ENCODE measurements at regions not wholly inside any gene's neighbourhood (a gene's known extent, or its start where the extent isn't known, plus 50 kb on each side); places are given as distances from the start of the nearest gene placed in this dataset.

- DNase-seq, result no peak
Measured at GRCh38 chr5:40029711-40030495, 605.1 kb upstream of the DAB2 start.

- no peak for DNase-seq
Measured at GRCh38 chr5:40027400-40027799, 602.6 kb upstream of the DAB2 start.

- no peak for DNase-seq
Measured at GRCh38 chr5:40025586-40025985, 600.8 kb upstream of the DAB2 start.

- DNase-seq, result no peak
Measured at GRCh38 chr5:40022057-40022456, 597.3 kb upstream of the DAB2 start.

- no peak for DNase-seq
Measured at GRCh38 chr5:40021007-40021406, 596.2 kb upstream of the DAB2 start.

- no peak for DNase-seq
Measured at GRCh38 chr5:40017918-40018317, 593.1 kb upstream of the DAB2 start.

- no peak for DNase-seq
Measured at GRCh38 chr5:40017135-40017534, 592.4 kb upstream of the DAB2 start.

- no peak for DNase-seq
Measured at GRCh38 chr5:40010436-40010835, 585.7 kb upstream of the DAB2 start.

GRCh38 chr5:40006260-40006659, 581.5 kb upstream of the DAB2 start:
- no peak for DNase-seq

- DNase-seq, result no peak
Measured at GRCh38 chr5:40001796-40002195, 577.0 kb upstream of the DAB2 start.

- DNase-seq, result no peak
Measured at GRCh38 chr5:39998518-39998917, 573.7 kb upstream of the DAB2 start.

GRCh38 chr5:39995990-39996389, 571.2 kb upstream of the DAB2 start:
- no peak for DNase-seq

GRCh38 chr5:39992617-39993202, 567.9 kb upstream of the DAB2 start:
- no peak for DNase-seq

- no peak for DNase-seq
Measured at GRCh38 chr5:39986614-39987013, 561.8 kb upstream of the DAB2 start.

- no peak for DNase-seq
Measured at GRCh38 chr5:39980056-39980455, 555.3 kb upstream of the DAB2 start.

GRCh38 chr5:39977066-39977655, 552.4 kb upstream of the DAB2 start:
- DNase-seq, result no peak

GRCh38 chr5:39970117-39970798, 545.5 kb upstream of the DAB2 start:
- DNase-seq, result no peak

- DNase-seq, result no peak
Measured at GRCh38 chr5:39968381-39968780, 543.6 kb upstream of the DAB2 start.

GRCh38 chr5:39955156-39955555, 530.4 kb upstream of the DAB2 start:
- DNase-seq, result no peak

GRCh38 chr5:39951070-39951469, 526.3 kb upstream of the DAB2 start:
- DNase-seq, result no peak

- peak; percentile 9 for DNase-seq
Measured at GRCh38 chr5:39948867-39949468, 524.2 kb upstream of the DAB2 start.

GRCh38 chr5:39948341-39948740, 523.6 kb upstream of the DAB2 start:
- DNase-seq, result no peak

- no peak for DNase-seq
Measured at GRCh38 chr5:39947657-39948056, 522.9 kb upstream of the DAB2 start.
